ENCODE measurements at regions not wholly inside any gene's neighbourhood (a gene's known extent, or its start where the extent isn't known, plus 50 kb on each side); places are given as distances from the start of the nearest gene placed in this dataset.

- no peak overlapping the region for H3K4me2 ChIP-seq (ENCODE audit: insufficient read depth, low read length)
- POLR2A ChIA-PET, result no interaction called here
- H3K27ac ChIP-seq (ENCODE audit: insufficient read depth, low read depth, low read length), result no peak overlapping the region
- H3K36me3 ChIP-seq (ENCODE audit: control insufficient read depth in 2 of 2, extremely low read depth in 1 of 2, insufficient read depth in 2 of 2, low read length in 2 of 2), result no peaks in the 10 kb centered on the region
- TF ChIP-seq POLR2A (IDR thresholded peaks at IDR 0.05; ENCODE audit: low read depth, low read length), result no peak
- TF ChIP-seq GATA2 (IDR thresholded peaks at IDR 0.05; ENCODE audit: insufficient read depth, insufficient read length, low read depth, low read length), result no peak
- TF ChIP-seq MYC (IDR thresholded peaks at IDR 0.05; ENCODE audit: low read depth, low read length), result no peak
- TF ChIP-seq CTCF (IDR thresholded peaks at IDR 0.05; ENCODE audit: extremely low read depth in 1 of 2, insufficient read depth in 1 of 2, low read depth in 1 of 2, low read length in 2 of 2), result no peak
- TF ChIP-seq POLR2AphosphoS5 (IDR thresholded peaks at IDR 0.05; ENCODE audit: insufficient read depth, low read depth, low read length), result no peak
- TF ChIP-seq JUN (IDR thresholded peaks at IDR 0.05; ENCODE audit: borderline replicate concordance, insufficient read depth, insufficient read length, low read depth), result no peak
- no peak for TF ChIP-seq MAX (IDR thresholded peaks at IDR 0.05; ENCODE audit: insufficient read depth, insufficient read length)
- TF ChIP-seq FOS (IDR thresholded peaks at IDR 0.05; ENCODE audit: borderline replicate concordance, insufficient read depth, low read length), result no peak
- no peak for TF ChIP-seq EZH2 (IDR thresholded peaks at IDR 0.05; ENCODE audit: borderline replicate concordance, low read depth, low read length, severe bottlenecking)
- no peaks in the 10 kb centered on the region for H3K9me3 ChIP-seq (replicated peaks; ENCODE audit: control insufficient read depth, insufficient read depth, low read length)
- dilution Hi-C loops (cut with MboI; ENCODE audit: extremely low pct_ligation_motif_present, low sequenced_read_pairs) (no loop called here), intact Hi-C loops (cut with micrococcal nuclease) (no loop called here)
- DNase-seq (ENCODE audit: low read depth, low spot score) (no peak), FAIRE-seq (no peak)
- H3K4me3 ChIP-seq (replicated peaks in 1 of 3; ENCODE audit: insufficient read depth in 1 of 3, low read depth in 1 of 3, low read length in 3 of 3), result no peak overlapping the region
- no TSS peak for BruUV-seq (replicated peaks)
- no peaks in the 10 kb centered on the region for H3K79me2 ChIP-seq (ENCODE audit: control insufficient read depth, insufficient read depth, low read length)
- no peaks in the 10 kb centered on the region for H3K9me1 ChIP-seq (replicated peaks; ENCODE audit: control insufficient read depth, extremely low read depth, insufficient read depth, low read length)
- no peak overlapping the region for H3K9ac ChIP-seq (replicated peaks; ENCODE audit: extremely low read depth, insufficient read depth, low read length)
- H3K4me1 ChIP-seq (ENCODE audit: control insufficient read depth, extremely low read depth, insufficient read depth, low read length), result no peaks in the 10 kb centered on the region
- no peaks in the 10 kb centered on the region for H4K20me1 ChIP-seq (replicated peaks; ENCODE audit: control insufficient read depth, extremely low read depth, insufficient read depth, low read length)
- no peaks in the 10 kb centered on the region for H3K27me3 ChIP-seq (ENCODE audit: control insufficient read depth in 2 of 2, insufficient read depth in 2 of 2, low read length in 2 of 2)
- H2AFZ ChIP-seq (ENCODE audit: low read depth, low read length), result no peak overlapping the region
- CTCF ChIA-PET, result no interaction called here
Observed at GRCh38 chr1:194078765-194079164, 892.4 kb upstream of the B3GALT2 start.
